B cell (primary cell): ENCODE measurements at regions not wholly inside any gene's neighbourhood (a gene's known extent, or its start where the extent isn't known, plus 50 kb on each side); places are given as distances from the start of the nearest gene placed in this dataset.

Experiments
- ATAC-seq: fragments of 200-7000 bp; cut with Tn5 transposase; one replicate; pipeline ENCODE4 v1.10.0; 2021; ENCODE audit warnings: low read depth, mild to moderate bottlenecking, moderate number of reproducible peaks, moderate library complexity
- CTCF ChIA-PET: fragments of 350-600 bp; sonication (Branson Sonifier 250); formaldehyde crosslinking; loops from one replicate; lab custom pipeline; 2021; ENCODE audit warnings: antibody characterized with exemption, inconsistent platforms; lab: Charles Lee
- POLR2A ChIA-PET: fragments of 350-600 bp; sonication (Branson Sonifier 250); formaldehyde crosslinking; loops from one replicate; lab custom pipeline; 2021; ENCODE audit warnings: antibody characterized with exemption; lab: Charles Lee
- DNase-seq: peaks from one replicate; pipeline ENCODE4 v3.0.0; 2013
- H2AFZ ChIP-seq: 2 replicates; pipeline ENCODE4 v1.6.1; 2012; ENCODE audit warnings: mild to moderate bottlenecking, low read depth, low read length; ENCODE audit not compliant: insufficient read depth, poor library complexity, severe bottlenecking
- H3K27ac ChIP-seq, 2 donors: 1 replicate in 1 of 2; 2 replicates in 1 of 2; pipeline ENCODE4 v1.5.1; 2012 to 2013; ENCODE audit warnings: low read length in 2 of 2, mild to moderate bottlenecking in 2 of 2, moderate library complexity in 1 of 2
- H3K27me3 ChIP-seq, 4 experiments: fragments of 200-600 bp in 1 of 4; sonication (generic) in 1 of 4; replicated peaks in 1 of 4; 1 replicate in 2 of 4; 2 replicates in 2 of 4; pipeline versions ENCODE4 v1.6.1 to v1.7.0; 2013 to 2016; ENCODE audit warnings: low read length in 3 of 4, mild to moderate bottlenecking in 2 of 4, mixed read lengths in 1 of 4, moderate library complexity in 1 of 4; ENCODE audit not compliant: insufficient read depth in 4 of 4, control insufficient read depth in 3 of 4; ENCODE audit errors: control extremely low read depth in 1 of 4
- H3K36me3 ChIP-seq, 2 experiments: replicated peaks in 1 of 2; 1 replicate in 1 of 2; 2 replicates in 1 of 2; pipeline versions ENCODE4 v1.6.1 to v1.7.1; 2013; ENCODE audit warnings: low read length in 1 of 2; ENCODE audit not compliant: insufficient read depth in 2 of 2, control insufficient read depth in 1 of 2; ENCODE audit errors: control extremely low read depth in 1 of 2, extremely low read depth in 1 of 2
- H3K4me1 ChIP-seq, 2 donors: fragments of 200-600 bp in 1 of 2; sonication (generic) in 1 of 2; 1 replicate in 1 of 2; 2 replicates in 1 of 2; pipeline versions ENCODE4 v1.5.1 to v1.6.1; 2013 to 2017; ENCODE audit warnings: low read length in 2 of 2; ENCODE audit not compliant: control insufficient read depth in 2 of 2, insufficient read depth in 2 of 2
- H3K4me2 ChIP-seq: replicated peaks from 2 replicates; pipeline ENCODE3; 2012; ENCODE audit warnings: mild to moderate bottlenecking, low read depth, low read length; ENCODE audit not compliant: poor library complexity, severe bottlenecking
- H3K4me3 ChIP-seq, 5 experiments: fragments of 200-600 bp in 1 of 5; sonication (generic) in 1 of 5; 1 replicate in 3 of 5; 2 replicates in 2 of 5; pipeline versions ENCODE4 v1.5.1 to v1.7.0; 2011 to 2016; ENCODE audit warnings: low read length in 4 of 5, mild to moderate bottlenecking in 4 of 5, low read depth in 2 of 5, control low read depth in 1 of 5, moderate library complexity in 1 of 5; ENCODE audit not compliant: insufficient read depth in 1 of 5; ENCODE audit errors: control extremely low read depth in 1 of 5, extremely low read depth in 1 of 5
- H3K79me2 ChIP-seq: fragments of 200-600 bp; sonication (generic); one replicate; pipeline ENCODE4 v1.6.0; 2016; ENCODE audit warnings: low read length; ENCODE audit not compliant: control insufficient read depth, insufficient read depth
- H3K9ac ChIP-seq: fragments of 200-600 bp; sonication (generic); 2 replicates; pipeline ENCODE4 v1.6.1; 2017; ENCODE audit warnings: mild to moderate bottlenecking, low read length, moderate library complexity
- H3K9me3 ChIP-seq, 3 donors: one replicate each; pipeline versions ENCODE4 v1.6.1 to v1.7.1; 2013; ENCODE audit warnings: low read length in 2 of 3; ENCODE audit not compliant: control insufficient read depth in 2 of 3, insufficient read depth in 1 of 3; ENCODE audit errors: control extremely low read depth in 1 of 3
- H4K20me1 ChIP-seq: 2 replicates; pipeline ENCODE4 v1.6.0; 2012; ENCODE audit warnings: mild to moderate bottlenecking, low read length; ENCODE audit not compliant: insufficient read depth, control insufficient read depth, poor library complexity, severe bottlenecking
- H3K27ac Mint-ChIP-seq: one replicate; pipeline ENCODE4 v1.8.0; 2021; ENCODE audit warnings: mixed read lengths
- H3K27me3 Mint-ChIP-seq: one replicate; pipeline ENCODE4 v1.8.0; 2021; ENCODE audit warnings: mixed read lengths
- H3K4me1 Mint-ChIP-seq: one replicate; pipeline ENCODE4 v1.8.0; 2021; ENCODE audit warnings: mixed read lengths
- H3K4me3 Mint-ChIP-seq: one replicate; pipeline ENCODE4 v1.8.0; 2021; ENCODE audit warnings: mixed read lengths
- H3K9me3 Mint-ChIP-seq: one replicate; pipeline ENCODE4 v1.8.0; 2022; ENCODE audit warnings: mixed read lengths; ENCODE audit not compliant: insufficient read depth
- CTCF ChIP-seq: fragments of 200-600 bp; IDR thresholded peaks from one replicate; pipeline ENCODE4 v1.8.0; 2022; ENCODE audit warnings: antibody characterized with exemption, mild to moderate bottlenecking
- EZH2 ChIP-seq: IDR thresholded peaks from 2 replicates; pipeline ENCODE4 v1.6.1; 2012; ENCODE audit warnings: borderline replicate concordance, low read depth, mild to moderate bottlenecking, moderate library complexity, low read length; ENCODE audit not compliant: insufficient read depth, poor library complexity, severe bottlenecking
- WGBS: methylation state at CpG from one replicate; pipeline ENCODE4 v1.1.5; 2013; ENCODE audit warnings: missing lambda C conversion rate; ENCODE audit not compliant: insufficient coverage; 5-methylcytosine and 5-hydroxymethylcytosine counted together
- intact Hi-C: fragments of 100-400 bp; cut with micrococcal nuclease; formaldehyde crosslinking; loops from one replicate; pipeline ENCODE4 v1.10.0; 2022

- Histone ChIP-seq H3K79me2 (no peaks in the 10 kb centered on the region), H3K27ac (no peak overlapping the region), H3K27me3 (no peaks in the 10 kb centered on the region), H3K36me3 (no peaks in the 10 kb centered on the region), H4K20me1 (no peaks in the 10 kb centered on the region), H3K9ac (no peak overlapping the region), H3K9me3 (no peaks in the 10 kb centered on the region), H2AFZ (no peak overlapping the region), H3K4me3 (no peak overlapping the region), H3K4me2 (no peak overlapping the region), H3K4me1 (no peaks in the 10 kb centered on the region)
- H3K4me1 Mint-ChIP-seq, result no peaks in the 10 kb centered on the region
- H3K9me3 Mint-ChIP-seq, result no peaks in the 10 kb centered on the region
- no peak for ATAC-seq
- intact Hi-C loops, result no loop called here
- TF ChIP-seq EZH2 (no peak), CTCF (no peak)
- no peak overlapping the region for H3K4me3 Mint-ChIP-seq
- no peak for DNase-seq
- H3K27ac Mint-ChIP-seq, result no peak overlapping the region
- no CpG with 5 or more reads among the region's 4 CpGs for WGBS
- no peaks in the 10 kb centered on the region for H3K27me3 Mint-ChIP-seq
- ChIA-PET POLR2A (no interaction called here), CTCF (no interaction called here)
Observed at GRCh38 chr12:85564786-85565185, 271.4 kb downstream of the RASSF9 start.

- H3K36me3 ChIP-seq, result no peaks in the 10 kb centered on the region
- TF ChIP-seq EZH2, result no peak
- no peak for TF ChIP-seq CTCF
- no peaks in the 10 kb centered on the region for H3K27me3 ChIP-seq
- H3K4me2 ChIP-seq, result no peak overlapping the region
- POLR2A ChIA-PET, result no interaction called here
- CTCF ChIA-PET, result no interaction called here
- no peaks in the 10 kb centered on the region for H3K9me3 ChIP-seq
- no peaks in the 10 kb centered on the region for H3K4me1 ChIP-seq
- Mint-ChIP-seq H3K4me1 (no peaks in the 10 kb centered on the region), H3K27me3 (no peaks in the 10 kb centered on the region), H3K4me3 (no peak overlapping the region), H3K9me3 (no peaks in the 10 kb centered on the region), H3K27ac (no peak overlapping the region)
- H3K4me3 ChIP-seq, result no peak overlapping the region
- no peaks in the 10 kb centered on the region for H4K20me1 ChIP-seq
- H3K79me2 ChIP-seq, result no peaks in the 10 kb centered on the region
- DNase-seq, result no peak
- H3K9ac ChIP-seq, result no peak overlapping the region
- WGBS, result 92% methylated on average over 4 of the region's 6 CpGs
- no peak overlapping the region for H2AFZ ChIP-seq
- no peak overlapping the region for H3K27ac ChIP-seq
- ATAC-seq, result no peak
- intact Hi-C loops, result no loop called here
Observed at GRCh38 chr12:85568395-85569103, 267.7 kb downstream of the RASSF9 start.
